ENCODE measurements at regions not wholly inside any gene's neighbourhood (a gene's known extent, or its start where the extent isn't known, plus 50 kb on each side); places are given as distances from the start of the nearest gene placed in this dataset.

DNA sequence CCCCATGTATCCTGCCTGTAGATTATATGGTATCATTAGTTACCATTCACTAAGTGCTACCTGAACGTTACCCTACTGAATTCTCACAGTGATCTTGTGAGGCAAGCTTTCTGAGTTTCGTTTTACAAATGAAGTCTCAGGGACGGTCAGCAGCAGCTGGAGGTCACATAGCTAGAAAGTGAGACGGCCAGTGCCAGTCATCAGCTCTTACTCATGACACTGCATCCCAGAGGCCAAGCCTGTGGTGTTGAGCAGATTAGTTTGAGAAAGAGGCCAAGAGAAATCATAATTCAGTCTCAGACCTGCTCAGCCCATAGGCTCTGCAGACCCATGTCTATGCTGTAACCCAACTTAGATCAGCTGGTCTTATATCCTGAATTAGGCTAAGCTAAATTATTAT lies 95.7 kb upstream of the EGFLAM start:
- Histone ChIP-seq H3K9me3 (ENCODE audit: control insufficient read depth, insufficient read depth, low read length) (no peaks in the 10 kb centered on the region), H3K4ac (ENCODE audit: low read depth, low read length) (no peak overlapping the region), H2BK20ac (ENCODE audit: low read depth, low read length) (no peak overlapping the region), H2BK15ac (ENCODE audit: low read depth, low read length) (no peak overlapping the region), H3K27me3 (ENCODE audit: control insufficient read depth, insufficient read depth, low read length) (peaks cover 8% of the 10 kb centered on the region; the same call in 1 of the 2 replicates), H3K4me3 (ENCODE audit: insufficient read depth, low read depth, low read length) (no peak overlapping the region), H2AK9ac (replicated peaks; ENCODE audit: low read depth, low read length, poor library complexity) (no peak overlapping the region), H2AFZ (replicated peaks; ENCODE audit: low read length, poor library complexity) (no peak overlapping the region), H3K9ac (ENCODE audit: low read depth, low read length) (no peak overlapping the region), H4K91ac (ENCODE audit: insufficient read depth, low read depth, low read length) (no peak overlapping the region), H2AK5ac (ENCODE audit: low read depth, low read length) (no peak overlapping the region), H3K27ac (ENCODE audit: insufficient read depth, low read length) (no peak overlapping the region), H3K4me2 (ENCODE audit: low read depth, low read length) (no peak overlapping the region), H3K36me3 (ENCODE audit: control insufficient read depth, insufficient read depth, low read length) (no peaks in the 10 kb centered on the region), H4K5ac (ENCODE audit: low read depth, low read length) (no peak overlapping the region), H2BK5ac (ENCODE audit: low read depth, low read length, poor library complexity, severe bottlenecking) (no peak overlapping the region), H4K8ac (ENCODE audit: low read depth in 2 of 2, low read length in 2 of 2) (no peak overlapping the region), H3K14ac (replicated peaks; ENCODE audit: low read depth, low read length) (no peak overlapping the region), H2BK120ac (ENCODE audit: low read depth, low read length) (no peak overlapping the region), H3K4me1 (ENCODE audit: control insufficient read depth, insufficient read depth, low read length) (no peaks in the 10 kb centered on the region), H3K56ac (ENCODE audit: extremely low read depth, insufficient read depth, low read length) (no peak overlapping the region), H3K9me1 (ENCODE audit: insufficient read depth, low read length) (no peaks in the 10 kb centered on the region), H4K20me1 (ENCODE audit: insufficient read depth, low read length) (no peaks in the 10 kb centered on the region), H3K79me1 (ENCODE audit: low read depth in 1 of 2, low read length in 2 of 2) (no peaks in the 10 kb centered on the region), H3K23ac (ENCODE audit: low read depth, low read length) (no peak overlapping the region), H3K18ac (ENCODE audit: low read depth, low read length) (no peak overlapping the region)
- ATAC-seq (ENCODE audit: low read depth) (no peak), DNase-seq (peak; percentile 8)
- no TSS peak for BruUV-seq (replicated peaks)
- ChIA-PET CTCF (no interaction called here), POLR2A (ENCODE audit: unreplicated experiment) (no interaction called here)
- no peak for TF ChIP-seq MXI1 (IDR thresholded peaks at IDR 0.05; ENCODE audit: borderline replicate concordance, low read depth, low read length)
- TF ChIP-seq, protein P1, sequence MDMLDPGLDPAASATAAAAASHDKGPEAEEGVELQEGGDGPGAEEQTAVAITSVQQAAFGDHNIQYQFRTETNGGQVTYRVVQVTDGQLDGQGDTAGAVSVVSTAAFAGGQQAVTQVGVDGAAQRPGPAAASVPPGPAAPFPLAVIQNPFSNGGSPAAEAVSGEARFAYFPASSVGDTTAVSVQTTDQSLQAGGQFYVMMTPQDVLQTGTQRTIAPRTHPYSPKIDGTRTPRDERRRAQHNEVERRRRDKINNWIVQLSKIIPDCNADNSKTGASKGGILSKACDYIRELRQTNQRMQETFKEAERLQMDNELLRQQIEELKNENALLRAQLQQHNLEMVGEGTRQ (IDR thresholded peaks at IDR 0.05; ENCODE audit: low read depth, low read length) = no peak
- no peak for TF ChIP-seq CHD1 (IDR thresholded peaks at IDR 0.05; ENCODE audit: low read depth, low read length)
- no peak for TF ChIP-seq MAZ (IDR thresholded peaks at IDR 0.05; ENCODE audit: borderline replicate concordance, low read depth, low read length)
- no peak for TF ChIP-seq BHLHE40 (IDR thresholded peaks at IDR 0.05; ENCODE audit: low read depth, low read length)
- TF ChIP-seq NFE2L2 (IDR thresholded peaks at IDR 0.05; ENCODE audit: low read depth, low read length) = no peak
- TF ChIP-seq, protein P2, sequence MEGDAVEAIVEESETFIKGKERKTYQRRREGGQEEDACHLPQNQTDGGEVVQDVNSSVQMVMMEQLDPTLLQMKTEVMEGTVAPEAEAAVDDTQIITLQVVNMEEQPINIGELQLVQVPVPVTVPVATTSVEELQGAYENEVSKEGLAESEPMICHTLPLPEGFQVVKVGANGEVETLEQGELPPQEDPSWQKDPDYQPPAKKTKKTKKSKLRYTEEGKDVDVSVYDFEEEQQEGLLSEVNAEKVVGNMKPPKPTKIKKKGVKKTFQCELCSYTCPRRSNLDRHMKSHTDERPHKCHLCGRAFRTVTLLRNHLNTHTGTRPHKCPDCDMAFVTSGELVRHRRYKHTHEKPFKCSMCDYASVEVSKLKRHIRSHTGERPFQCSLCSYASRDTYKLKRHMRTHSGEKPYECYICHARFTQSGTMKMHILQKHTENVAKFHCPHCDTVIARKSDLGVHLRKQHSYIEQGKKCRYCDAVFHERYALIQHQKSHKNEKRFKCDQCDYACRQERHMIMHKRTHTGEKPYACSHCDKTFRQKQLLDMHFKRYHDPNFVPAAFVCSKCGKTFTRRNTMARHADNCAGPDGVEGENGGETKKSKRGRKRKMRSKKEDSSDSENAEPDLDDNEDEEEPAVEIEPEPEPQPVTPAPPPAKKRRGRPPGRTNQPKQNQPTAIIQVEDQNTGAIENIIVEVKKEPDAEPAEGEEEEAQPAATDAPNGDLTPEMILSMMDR (conservative IDR thresholded peaks at IDR 0.05; ENCODE audit: low read depth, low read length) = no peak
- no peak for TF ChIP-seq CEBPB (IDR thresholded peaks at IDR 0.05; ENCODE audit: low read depth, low read length)
- TF ChIP-seq MAFK (IDR thresholded peaks at IDR 0.05; ENCODE audit: low read depth, low read length) = no peak
- TF ChIP-seq FOS (IDR thresholded peaks at IDR 0.05; ENCODE audit: low read depth, low read length) = no peak
- no peak for TF ChIP-seq RAD21 (IDR thresholded peaks at IDR 0.05; ENCODE audit: low read length)
- TF ChIP-seq POLR2A (IDR thresholded peaks at IDR 0.05; ENCODE audit: low read depth, low read length) = no peak
- no peak for TF ChIP-seq SMC3 (IDR thresholded peaks at IDR 0.05; ENCODE audit: low read depth, low read length)
- TF ChIP-seq RCOR1 (IDR thresholded peaks at IDR 0.05; ENCODE audit: insufficient replicate concordance, low read length) = no peak
- TF ChIP-seq RFX5 (IDR thresholded peaks at IDR 0.05; ENCODE audit: low read depth, low read length) = no peak
- TF ChIP-seq, protein P3, sequence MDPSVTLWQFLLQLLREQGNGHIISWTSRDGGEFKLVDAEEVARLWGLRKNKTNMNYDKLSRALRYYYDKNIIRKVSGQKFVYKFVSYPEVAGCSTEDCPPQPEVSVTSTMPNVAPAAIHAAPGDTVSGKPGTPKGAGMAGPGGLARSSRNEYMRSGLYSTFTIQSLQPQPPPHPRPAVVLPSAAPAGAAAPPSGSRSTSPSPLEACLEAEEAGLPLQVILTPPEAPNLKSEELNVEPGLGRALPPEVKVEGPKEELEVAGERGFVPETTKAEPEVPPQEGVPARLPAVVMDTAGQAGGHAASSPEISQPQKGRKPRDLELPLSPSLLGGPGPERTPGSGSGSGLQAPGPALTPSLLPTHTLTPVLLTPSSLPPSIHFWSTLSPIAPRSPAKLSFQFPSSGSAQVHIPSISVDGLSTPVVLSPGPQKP (IDR thresholded peaks at IDR 0.05; ENCODE audit: borderline replicate concordance, low read depth, low read length) = no peak
- in situ Hi-C loops (cut with MboI; ENCODE audit: low sequenced_read_pairs) (no loop called here), intact Hi-C loops (cut with micrococcal nuclease) (no loop called here), dilution Hi-C loops (cut with HindIII; ENCODE audit: low sequenced_read_pairs, unreplicated experiment) (no loop called here)
- WGBS, 2 experiments (ENCODE audit: extremely low coverage in 2 of 2, insufficient read length in 1 of 2) = no CpG with 5 or more reads among the region's 4 CpGs
